HG02678 (cell line): ENCODE measurements at regions not wholly inside any gene's neighbourhood (a gene's known extent, or its start where the extent isn't known, plus 50 kb on each side); places are given as distances from the start of the nearest gene placed in this dataset.
"Not testable (repeated sequence)": the region's sequence is repeated elsewhere in the genome, so short reads cannot be mapped to it uniquely, and the experiment has no call there.

Source experiments
- ATAC-seq: cut with Tn5 transposase; IDR thresholded peaks from one replicate; pipeline ENCODE4 v1.9.1; 2021; ENCODE audit warnings: mild to moderate bottlenecking, moderate library complexity; ENCODE audit not compliant: unreplicated experiment

- no peak for ATAC-seq
These were observed 90.8 kb upstream of the RBPJ start for GRCh38 chr4:26229974-26230373.

GRCh38 chr4:26233350-26233749, 87.5 kb upstream of the RBPJ start:
- no peak for ATAC-seq

- no peak for ATAC-seq
These were observed 85.3 kb upstream of the RBPJ start for GRCh38 chr4:26235500-26235899.

- ATAC-seq: no peak
These were observed 82.9 kb upstream of the RBPJ start for GRCh38 chr4:26237916-26238315.

GRCh38 chr4:26238426-26238777, 82.4 kb upstream of the RBPJ start:
- no peak for ATAC-seq

GRCh38 chr4:26238778-26239679, 81.8 kb upstream of the RBPJ start:
- ATAC-seq: no peak

- no peak for ATAC-seq
These were observed 81.0 kb upstream of the RBPJ start for GRCh38 chr4:26239801-26240200.

- no peak for ATAC-seq
These were observed 79.6 kb upstream of the RBPJ start for GRCh38 chr4:26241179-26241578.

- ATAC-seq: no peak
These were observed 78.4 kb upstream of the RBPJ start for GRCh38 chr4:26242451-26242850.

- not testable (repeated sequence) for ATAC-seq
These were observed 76.7 kb upstream of the RBPJ start for GRCh38 chr4:26244138-26244537.

GRCh38 chr4:26248647-26249046, 72.2 kb upstream of the RBPJ start:
- ATAC-seq: no peak

GRCh38 chr4:26252349-26253025, 68.3 kb upstream of the RBPJ start:
- peak; percentile 84 for ATAC-seq

- no peak for ATAC-seq
These were observed 66.8 kb upstream of the RBPJ start for GRCh38 chr4:26253968-26254367.

- no peak for ATAC-seq
These were observed 64.8 kb upstream of the RBPJ start for GRCh38 chr4:26255989-26256388.

- not testable (repeated sequence) for ATAC-seq
These were observed 63.4 kb upstream of the RBPJ start for GRCh38 chr4:26257444-26257843.

- ATAC-seq: peak; percentile 68
These were observed 63.0 kb upstream of the RBPJ start for GRCh38 chr4:26257850-26258249.

- ATAC-seq: no peak
These were observed 60.2 kb upstream of the RBPJ start for GRCh38 chr4:26260571-26260970.

- ATAC-seq: no peak
These were observed 59.4 kb upstream of the RBPJ start for GRCh38 chr4:26261405-26261804.

- no peak for ATAC-seq
These were observed 57.6 kb upstream of the RBPJ start for GRCh38 chr4:26263165-26263564.

- ATAC-seq: no peak
These were observed 56.7 kb upstream of the RBPJ start for GRCh38 chr4:26264109-26264508.

- no peak for ATAC-seq
These were observed 53.7 kb upstream of the RBPJ start for GRCh38 chr4:26267087-26267486.

GRCh38 chr4:26268246-26268645, 52.6 kb upstream of the RBPJ start:
- no peak for ATAC-seq
